ENCODE measurements at regions not wholly inside any gene's neighbourhood (a gene's known extent, or its start where the extent isn't known, plus 50 kb on each side); places are given as distances from the start of the nearest gene placed in this dataset.

- Histone ChIP-seq H2AFZ (ENCODE audit: low read length) (no peak overlapping the region), H3K18ac (ENCODE audit: insufficient read length, low read depth, low read length) (no peak overlapping the region), H4K8ac (replicated peaks; ENCODE audit: insufficient read length, low read depth, low read length) (no peak overlapping the region), H3K9ac (ENCODE audit: extremely low read depth, insufficient read length, low read length) (no peak overlapping the region), H4K20me1 (ENCODE audit: control insufficient read depth, insufficient read depth, insufficient read length) (no peaks in the 10 kb centered on the region), H2BK120ac (ENCODE audit: low read depth, low read length, poor library complexity, severe bottlenecking) (no peak overlapping the region), H2BK20ac (ENCODE audit: low read depth, low read length, poor library complexity, severe bottlenecking) (no peak overlapping the region), H3T11ph (ENCODE audit: low read length) (no peak overlapping the region), H2AK5ac (ENCODE audit: insufficient read length, low read length) (no peak overlapping the region), H2BK5ac (ENCODE audit: insufficient read length, low read length) (no peak overlapping the region), H3K79me1 (ENCODE audit: insufficient read depth, low read depth, low read length, poor library complexity, severe bottlenecking) (no peaks in the 10 kb centered on the region), H3K4ac (ENCODE audit: low read depth, low read length) (no peak overlapping the region), H3K79me2 (ENCODE audit: insufficient read depth, low read length) (no peaks in the 10 kb centered on the region), H3K14ac (ENCODE audit: insufficient read depth, low read length) (no peak overlapping the region), H3K9me3 (ENCODE audit: control insufficient read depth, low read depth, low read length) (no peaks in the 10 kb centered on the region), H3K27me3 (ENCODE audit: insufficient read depth, low read length) (no peaks in the 10 kb centered on the region), H3K23me2 (ENCODE audit: insufficient read length, low read depth, low read length, poor library complexity, severe bottlenecking) (no peaks in the 10 kb centered on the region), H3K23ac (ENCODE audit: insufficient read length, low read depth, low read length) (no peak overlapping the region), H4K5ac (ENCODE audit: insufficient read length, low read depth, low read length) (no peak overlapping the region), H3K56ac (ENCODE audit: insufficient read length, low read depth, low read length) (no peak overlapping the region), H3K4me1 (ENCODE audit: insufficient read depth, low read length) (no peaks in the 10 kb centered on the region), H2BK12ac (ENCODE audit: insufficient read length, low read depth, low read length) (no peak overlapping the region), H3K4me2 (ENCODE audit: insufficient read depth, insufficient read length, low read length) (no peak overlapping the region), H2BK15ac (ENCODE audit: low read depth, low read length) (no peak overlapping the region), H4K91ac (ENCODE audit: insufficient read length, low read depth, low read length) (no peak overlapping the region), H3K27ac (ENCODE audit: insufficient read length, low read depth, low read length) (no peak overlapping the region)
- Mint-ChIP-seq H3K9me3 (peaks cover 6 to 7% of the 10 kb centered on the region in 2 experiments), H3K27ac (no peak overlapping the region), H3K4me1 (no peaks in the 10 kb centered on the region), H3K4me3 (no peak overlapping the region), H3K36me3 (ENCODE audit: insufficient read depth in 1 of 3, low read depth in 3 of 3) (peaks cover 0 to 10% (median 3%) of the 10 kb centered on the region in 3 experiments; a peak in 4 of 7 replicates), H3K27me3 (ENCODE audit: low read depth) (no peaks in the 10 kb centered on the region)
- WGBS (ENCODE audit: extremely low coverage, insufficient read length, low lambda C conversion rate) = no CpG with 5 or more reads among the region's 1 CpG
- TF ChIP-seq CTCF (conservative IDR thresholded peaks at IDR 0.05) = no peak; the same call in 2 of the 3 replicates
- DNase-seq = no peak
These were observed 1010.6 kb upstream of the C9orf72 start for GRCh38 chr9:28583832-28584231.

Measured in H9 (cell line).